OCI-LY1 (cell line): ENCODE measurements at regions not wholly inside any gene's neighbourhood (a gene's known extent, or its start where the extent isn't known, plus 50 kb on each side); places are given as distances from the start of the nearest gene placed in this dataset.

Experiments used
- CTCF ChIP-seq: fragments of 200-600 bp; sonication (generic), shearing (Covaris generic); IDR thresholded peaks from 2 replicates; pipeline ENCODE4 v1.5.1; 2017; ENCODE audit warnings: mild to moderate bottlenecking, antibody characterized with exemption, low read length, moderate library complexity, mixed read lengths
- EZH2 ChIP-seq: fragments of 200-600 bp; sonication (generic), shearing (Covaris generic); IDR thresholded peaks from 2 replicates; pipeline ENCODE4 v1.8.0; 2017; ENCODE audit warnings: borderline replicate concordance, mixed run types, mild to moderate bottlenecking, antibody characterized with exemption, low read length, moderate library complexity, mixed read lengths

DNA sequence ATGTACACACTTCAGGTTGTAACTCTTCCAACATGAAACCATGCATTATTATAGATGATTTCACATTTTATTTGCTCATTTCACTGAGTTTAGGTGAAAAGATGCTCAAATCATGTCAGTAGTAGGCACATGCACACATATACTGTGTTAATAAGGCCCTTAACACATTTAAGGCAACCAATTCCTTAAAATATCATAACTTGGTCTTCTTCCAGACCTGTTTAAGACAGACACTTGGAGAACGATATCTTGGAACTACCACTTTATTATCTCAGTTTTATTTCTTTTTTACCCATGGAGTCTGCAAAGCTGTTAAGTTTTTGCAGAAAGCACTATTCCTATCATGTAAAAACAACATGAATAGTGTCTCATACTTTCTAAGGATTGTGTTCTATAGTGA, 395.2 kb upstream of the MIR17HG start:
- TF ChIP-seq CTCF = no peak
- TF ChIP-seq EZH2 = no peak
